ENCODE measurements at regions not wholly inside any gene's neighbourhood (a gene's known extent, or its start where the extent isn't known, plus 50 kb on each side); places are given as distances from the start of the nearest gene placed in this dataset.

DNA sequence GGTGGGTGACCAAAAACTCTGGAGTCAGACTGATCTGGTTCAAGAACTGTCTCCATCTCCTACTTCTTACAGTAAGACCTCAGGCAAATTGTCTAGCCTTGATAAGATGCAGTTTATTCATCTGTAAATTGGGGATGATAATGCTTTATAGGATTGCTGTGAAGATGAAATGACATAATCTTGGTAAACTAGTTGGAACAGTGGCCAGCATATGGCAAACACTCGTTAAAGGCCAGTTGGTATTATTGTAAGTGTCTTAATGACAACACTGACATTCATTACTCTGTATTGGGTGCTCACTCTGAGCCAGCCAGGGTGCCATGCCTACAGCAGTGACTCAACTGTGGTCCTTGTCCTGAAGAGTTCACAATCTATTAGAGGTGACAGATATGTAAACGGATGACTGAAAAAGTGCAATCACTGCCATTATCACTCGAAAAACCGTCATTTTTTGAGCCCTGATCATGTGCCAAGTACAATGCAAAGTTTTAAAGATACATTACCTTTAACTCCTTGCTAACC, 84.9 kb upstream of the HSPA9 start:
- TF ChIP-seq, protein P1, sequence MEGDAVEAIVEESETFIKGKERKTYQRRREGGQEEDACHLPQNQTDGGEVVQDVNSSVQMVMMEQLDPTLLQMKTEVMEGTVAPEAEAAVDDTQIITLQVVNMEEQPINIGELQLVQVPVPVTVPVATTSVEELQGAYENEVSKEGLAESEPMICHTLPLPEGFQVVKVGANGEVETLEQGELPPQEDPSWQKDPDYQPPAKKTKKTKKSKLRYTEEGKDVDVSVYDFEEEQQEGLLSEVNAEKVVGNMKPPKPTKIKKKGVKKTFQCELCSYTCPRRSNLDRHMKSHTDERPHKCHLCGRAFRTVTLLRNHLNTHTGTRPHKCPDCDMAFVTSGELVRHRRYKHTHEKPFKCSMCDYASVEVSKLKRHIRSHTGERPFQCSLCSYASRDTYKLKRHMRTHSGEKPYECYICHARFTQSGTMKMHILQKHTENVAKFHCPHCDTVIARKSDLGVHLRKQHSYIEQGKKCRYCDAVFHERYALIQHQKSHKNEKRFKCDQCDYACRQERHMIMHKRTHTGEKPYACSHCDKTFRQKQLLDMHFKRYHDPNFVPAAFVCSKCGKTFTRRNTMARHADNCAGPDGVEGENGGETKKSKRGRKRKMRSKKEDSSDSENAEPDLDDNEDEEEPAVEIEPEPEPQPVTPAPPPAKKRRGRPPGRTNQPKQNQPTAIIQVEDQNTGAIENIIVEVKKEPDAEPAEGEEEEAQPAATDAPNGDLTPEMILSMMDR (IDR thresholded peaks at IDR 0.05), result no peak
- TF ChIP-seq POLR2A (IDR thresholded peaks at IDR 0.05), result no peak
